Activated T-cell treated with anti-CD3 and anti-CD28 coated beads for 4 hours (primary cell): ENCODE measurements at regions not wholly inside any gene's neighbourhood (a gene's known extent, or its start where the extent isn't known, plus 50 kb on each side); places are given as distances from the start of the nearest gene placed in this dataset.
"Not testable (repeated sequence)": the region's sequence is repeated elsewhere in the genome, so short reads cannot be mapped to it uniquely, and the experiment has no call there.

Source experiments
- DNase-seq: peaks from one replicate; pipeline ENCODE4 v3.0.0-alpha.2; 2020

- DNase-seq: no peak
Observed at GRCh38 chr14:106488291-106488690, 961.9 kb downstream of the TMEM121 start.

GRCh38 chr14:106489112-106489881 is 962.9 kb downstream of the TMEM121 start:
- DNase-seq: no peak

GRCh38 chr14:106490442-106490841 is 964.1 kb downstream of the TMEM121 start:
- no peak for DNase-seq

GRCh38 chr14:106491851-106492250 is 965.5 kb downstream of the TMEM121 start:
- no peak for DNase-seq

GRCh38 chr14:106493962-106494823 is 967.8 kb downstream of the TMEM121 start:
- no peak for DNase-seq

GRCh38 chr14:106500571-106500970 is 974.2 kb downstream of the TMEM121 start:
- DNase-seq: no peak

- DNase-seq: no peak
Observed at GRCh38 chr14:106501898-106502297, 975.5 kb downstream of the TMEM121 start.

- DNase-seq: no peak
Observed at GRCh38 chr14:106505366-106505765, 979.0 kb downstream of the TMEM121 start.

GRCh38 chr14:106506881-106507305 is 980.5 kb downstream of the TMEM121 start:
- DNase-seq: no peak

GRCh38 chr14:106507354-106507753 is 981.0 kb downstream of the TMEM121 start:
- no peak for DNase-seq

- DNase-seq: no peak
Observed at GRCh38 chr14:106508216-106508615, 981.8 kb downstream of the TMEM121 start.

GRCh38 chr14:106509176-106509575 is 982.8 kb downstream of the TMEM121 start:
- no peak for DNase-seq

GRCh38 chr14:106509807-106510206 is 983.4 kb downstream of the TMEM121 start:
- no peak for DNase-seq

- no peak for DNase-seq
Observed at GRCh38 chr14:106511006-106511799, 984.8 kb downstream of the TMEM121 start.

GRCh38 chr14:106511800-106512198 is 985.4 kb downstream of the TMEM121 start:
- no peak for DNase-seq

GRCh38 chr14:106513302-106513701 is 986.9 kb downstream of the TMEM121 start:
- DNase-seq: no peak

GRCh38 chr14:106518054-106518943 is 991.9 kb downstream of the TMEM121 start:
- DNase-seq: peak; percentile 78

GRCh38 chr14:106522118-106522517 is 995.7 kb downstream of the TMEM121 start:
- not testable (repeated sequence) for DNase-seq

GRCh38 chr14:106522990-106523389 is 996.6 kb downstream of the TMEM121 start:
- no peak for DNase-seq

GRCh38 chr14:106528717-106529116 is 1002.3 kb downstream of the TMEM121 start:
- DNase-seq: no peak

- DNase-seq: no peak
Observed at GRCh38 chr14:106530031-106530422, 1003.6 kb downstream of the TMEM121 start.
